DOHH2 (cell line): ENCODE measurements at regions not wholly inside any gene's neighbourhood (a gene's known extent, or its start where the extent isn't known, plus 50 kb on each side); places are given as distances from the start of the nearest gene placed in this dataset.

Experiments used
- H3F3A ChIP-seq: fragments of 200-600 bp; sonication (generic), shearing (Covaris generic); 2 replicates; pipeline ENCODE4 v1.6.0; 2016; ENCODE audit warnings: antibody characterized with exemption, mild to moderate bottlenecking; ENCODE audit not compliant: control insufficient read depth, insufficient read depth
- H3K27ac ChIP-seq: fragments of 200-600 bp; sonication (generic); 2 replicates; pipeline ENCODE4 v1.5.1; 2014; ENCODE audit warnings: low read depth, mild to moderate bottlenecking, low read length, moderate library complexity
- H3K27me3 ChIP-seq: fragments of 200-600 bp; sonication (generic); 2 replicates; pipeline ENCODE4 v1.6.1; 2014; ENCODE audit warnings: mild to moderate bottlenecking, low read length, mixed read lengths; ENCODE audit not compliant: control insufficient read depth
- H3K36me3 ChIP-seq: fragments of 200-600 bp; sonication (generic); 2 replicates; pipeline ENCODE4 v1.6.1; 2014; ENCODE audit warnings: mild to moderate bottlenecking, low read length, moderate library complexity, mixed read lengths; ENCODE audit not compliant: control insufficient read depth
- H3K4me1 ChIP-seq: fragments of 200-600 bp; sonication (generic); 2 replicates; pipeline ENCODE4 v1.6.1; 2014; ENCODE audit warnings: mild to moderate bottlenecking, low read length, mixed read lengths; ENCODE audit not compliant: control insufficient read depth
- H3K4me2 ChIP-seq: fragments of 200-600 bp; sonication (generic); 2 replicates; pipeline ENCODE4 v1.6.0; 2014; ENCODE audit warnings: mild to moderate bottlenecking, low read length, moderate library complexity
- H3K4me3 ChIP-seq: fragments of 200-600 bp; sonication (generic); 2 replicates; pipeline ENCODE4 v1.5.1; 2014; ENCODE audit warnings: mild to moderate bottlenecking, low read length, mixed read lengths
- H3K79me2 ChIP-seq: fragments of 200-600 bp; sonication (generic); 2 replicates; pipeline ENCODE4 v1.6.1; 2014; ENCODE audit warnings: mild to moderate bottlenecking, low read length, mixed read lengths; ENCODE audit not compliant: control insufficient read depth
- H3K9me2 ChIP-seq: fragments of 200-600 bp; sonication (generic); replicated peaks from 2 replicates; pipeline ENCODE4 v1.6.1; 2014; ENCODE audit warnings: mild to moderate bottlenecking, low read length, mixed read lengths; ENCODE audit not compliant: control insufficient read depth
- H3K9me3 ChIP-seq: fragments of 200-600 bp; sonication (generic); 2 replicates; pipeline ENCODE4 v1.6.1; 2014; ENCODE audit warnings: antibody characterized with exemption, low read length, mixed read lengths; ENCODE audit not compliant: control insufficient read depth, insufficient read depth
- H4K20me1 ChIP-seq: fragments of 200-600 bp; sonication (generic); 2 replicates; pipeline ENCODE4 v1.6.0; 2014; ENCODE audit warnings: low read depth, mild to moderate bottlenecking, antibody characterized with exemption, low read length, moderate library complexity; ENCODE audit not compliant: control insufficient read depth, insufficient read depth
- CTCF ChIP-seq: fragments of 200-600 bp; sonication (generic); IDR thresholded peaks from one replicate; pipeline ENCODE4 v1.5.1; 2014; ENCODE audit warnings: antibody characterized with exemption, mild to moderate bottlenecking, low read depth, low read length; ENCODE audit not compliant: poor library complexity, severe bottlenecking
- EZH2phosphoT487 ChIP-seq: fragments of 200-600 bp; sonication (generic); IDR thresholded peaks from 2 replicates; pipeline ENCODE4 v1.6.1; 2017; ENCODE audit warnings: borderline replicate concordance, mild to moderate bottlenecking, antibody characterized with exemption, low read length, moderate library complexity, mixed read lengths

- no peak overlapping the region for H3K27ac ChIP-seq
- H3K4me3 ChIP-seq = no peak overlapping the region
- peaks cover 3% of the 10 kb centered on the region; the same call in 1 of the 2 replicates for H3K27me3 ChIP-seq
- H3K9me3 ChIP-seq = no peaks in the 10 kb centered on the region
- H3K36me3 ChIP-seq = no peaks in the 10 kb centered on the region
- H3K79me2 ChIP-seq = no peaks in the 10 kb centered on the region
- no peaks in the 10 kb centered on the region for H3F3A ChIP-seq
- H3K4me2 ChIP-seq = no peak overlapping the region
- H3K4me1 ChIP-seq = peaks cover 4% of the 10 kb centered on the region
- no peaks in the 10 kb centered on the region for H3K9me2 ChIP-seq
- no peaks in the 10 kb centered on the region; the same call in 1 of the 2 replicates for H4K20me1 ChIP-seq
- TF ChIP-seq EZH2phosphoT487 = no peak
- no peak for TF ChIP-seq CTCF
Measured at GRCh38 chr11:70522593-70523311, 124.4 kb downstream of the CTTN start.

GRCh38 chr11:70523384-70524095 is 125.2 kb downstream of the CTTN start:
- peaks cover 4% of the 10 kb centered on the region for H3K4me1 ChIP-seq
- no peaks in the 10 kb centered on the region for H3K36me3 ChIP-seq
- H3K9me3 ChIP-seq = no peaks in the 10 kb centered on the region
- H3K9me2 ChIP-seq = no peaks in the 10 kb centered on the region
- no peaks in the 10 kb centered on the region; the same call in 1 of the 2 replicates for H4K20me1 ChIP-seq
- TF ChIP-seq CTCF = no peak
- no peak for TF ChIP-seq EZH2phosphoT487
- no peaks in the 10 kb centered on the region for H3F3A ChIP-seq
- peaks cover 3% of the 10 kb centered on the region; the same call in 1 of the 2 replicates for H3K27me3 ChIP-seq
- H3K79me2 ChIP-seq = no peaks in the 10 kb centered on the region
- H3K4me3 ChIP-seq = no peak overlapping the region
- H3K4me2 ChIP-seq = no peak overlapping the region
- no peak overlapping the region for H3K27ac ChIP-seq

GRCh38 chr11:70524096-70524922 is 126.0 kb downstream of the CTTN start:
- no peaks in the 10 kb centered on the region for H3F3A ChIP-seq
- no peaks in the 10 kb centered on the region for H3K9me2 ChIP-seq
- no peak overlapping the region for H3K4me3 ChIP-seq
- peaks cover 3% of the 10 kb centered on the region; the same call in 1 of the 2 replicates for H3K27me3 ChIP-seq
- no peaks in the 10 kb centered on the region for H3K79me2 ChIP-seq
- H3K4me2 ChIP-seq = no peak overlapping the region
- peaks cover 4% of the 10 kb centered on the region for H3K4me1 ChIP-seq
- no peak overlapping the region for H3K27ac ChIP-seq
- no peaks in the 10 kb centered on the region for H3K36me3 ChIP-seq
- TF ChIP-seq EZH2phosphoT487 (no peak), CTCF (no peak)
- H3K9me3 ChIP-seq = no peaks in the 10 kb centered on the region
- H4K20me1 ChIP-seq = no peaks in the 10 kb centered on the region; the same call in 1 of the 2 replicates
